GM19351 (cell line): ENCODE measurements at regions not wholly inside any gene's neighbourhood (a gene's known extent, or its start where the extent isn't known, plus 50 kb on each side); places are given as distances from the start of the nearest gene placed in this dataset.
"Not testable (repeated sequence)": the region's sequence is repeated elsewhere in the genome, so short reads cannot be mapped to it uniquely, and the experiment has no call there.

ENCODE experiments used
- ATAC-seq: cut with Tn5 transposase; IDR thresholded peaks from one replicate; pipeline ENCODE4 v1.9.1; 2021; ENCODE audit warnings: mild to moderate bottlenecking, moderate library complexity; ENCODE audit not compliant: unreplicated experiment

- peak; percentile 85 for ATAC-seq
Observed at GRCh38 chr15:30755036-30755687, 129.2 kb downstream of the ARHGAP11B start.

DNA sequence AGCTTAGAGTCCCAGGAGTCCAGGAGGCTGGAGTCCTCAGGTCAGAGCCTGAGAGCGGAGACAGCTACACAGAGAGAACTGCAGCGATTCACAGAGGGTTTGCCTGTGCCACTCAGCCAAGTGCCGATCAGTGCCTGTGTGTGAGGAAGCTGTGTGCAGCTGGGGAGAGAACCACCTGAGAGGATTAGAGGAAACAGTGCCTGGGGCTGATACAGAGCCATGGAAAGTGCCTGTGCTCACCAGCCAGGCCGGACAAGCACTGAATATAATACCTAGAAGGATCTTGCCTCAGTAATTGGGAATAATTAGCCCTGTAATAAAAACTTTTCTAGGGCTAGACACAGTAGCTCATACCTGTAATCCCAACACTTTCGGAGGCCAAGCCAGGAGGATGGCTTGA lies 134.7 kb downstream of the ARHGAP11B start:
- not testable (repeated sequence) for ATAC-seq

- not testable (repeated sequence) for ATAC-seq
Observed at GRCh38 chr15:30761365-30761764, 135.4 kb downstream of the ARHGAP11B start.

GRCh38 chr15:30769390-30770124 lies 134.2 kb upstream of the FAN1 start:
- not testable (repeated sequence) for ATAC-seq

- no peak for ATAC-seq
Observed at GRCh38 chr15:30770759-30771158, 133.0 kb upstream of the FAN1 start.

- ATAC-seq = no peak
Observed at GRCh38 chr15:30783019-30783418, 120.7 kb upstream of the FAN1 start.

GRCh38 chr15:30788595-30788994 lies 115.1 kb upstream of the FAN1 start:
- ATAC-seq = no peak

GRCh38 chr15:30791239-30792175 lies 112.2 kb upstream of the FAN1 start:
- ATAC-seq = no peak

DNA sequence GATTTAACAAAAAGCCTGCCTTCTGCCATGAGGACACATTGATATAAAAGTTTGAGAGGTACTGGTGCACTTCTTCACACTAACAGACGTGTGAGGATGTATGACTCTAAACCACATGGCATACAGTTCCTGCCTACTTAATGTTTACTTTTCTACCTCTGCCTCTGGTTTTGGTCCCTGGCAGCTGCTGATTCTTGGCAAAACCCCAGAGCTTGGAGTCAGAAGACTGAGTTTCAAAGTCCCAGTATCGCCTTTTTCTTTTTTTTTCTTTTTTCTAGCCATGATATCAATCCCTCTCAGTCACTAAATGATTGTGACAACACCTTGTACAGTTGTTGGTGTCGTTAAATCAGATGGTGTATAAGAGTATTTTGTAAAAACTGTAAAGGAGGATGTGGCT lies 110.9 kb upstream of the FAN1 start:
- not testable (repeated sequence) for ATAC-seq

GRCh38 chr15:30794388-30794787 lies 109.3 kb upstream of the FAN1 start:
- ATAC-seq = no peak

DNA sequence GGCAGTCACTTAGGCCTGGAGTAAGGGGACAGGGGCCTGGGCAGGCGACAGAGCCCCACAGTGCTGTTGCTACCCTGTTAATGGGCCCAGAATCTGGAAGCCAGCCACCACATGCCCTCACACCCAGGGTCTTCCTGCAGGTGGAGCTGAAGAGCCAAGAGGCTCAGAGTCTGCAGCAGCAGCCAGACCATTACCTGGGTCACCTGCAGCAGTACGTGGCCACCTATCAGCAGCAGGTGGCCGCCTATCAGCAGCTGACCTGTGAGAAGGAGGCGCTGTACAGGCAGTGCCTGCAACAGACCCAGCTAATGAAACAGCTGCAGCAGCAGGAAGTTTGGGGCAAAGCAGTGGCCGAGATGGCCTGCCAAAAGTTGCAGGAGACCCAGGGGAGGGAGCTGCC lies 104.2 kb upstream of the FAN1 start:
- not testable (repeated sequence) for ATAC-seq

- not testable (repeated sequence) for ATAC-seq
Observed at GRCh38 chr15:30801140-30801895, 102.4 kb upstream of the FAN1 start.

- ATAC-seq = not testable (repeated sequence)
Observed at GRCh38 chr15:30802001-30802400, 101.7 kb upstream of the FAN1 start.

DNA sequence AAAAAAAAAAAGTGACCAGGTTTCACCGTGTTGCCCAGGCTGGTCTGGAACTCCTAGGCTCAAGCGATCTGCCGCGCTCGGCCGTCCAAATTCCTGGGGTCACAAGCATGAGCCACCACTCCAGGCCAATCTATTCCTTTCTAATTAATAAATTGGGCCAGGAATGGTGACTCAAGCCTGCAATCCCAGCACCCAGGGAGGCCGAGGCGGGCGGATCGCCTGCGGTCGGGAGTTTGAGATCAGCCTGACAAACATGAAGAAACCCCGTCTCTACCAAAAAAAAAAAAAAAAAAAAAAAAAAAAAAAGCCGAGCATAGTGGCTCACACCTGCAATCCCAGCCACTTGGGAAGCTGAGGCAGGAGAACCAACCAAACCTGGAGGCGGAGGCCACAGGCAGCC lies 100.0 kb upstream of the FAN1 start:
- ATAC-seq = not testable (repeated sequence)

DNA sequence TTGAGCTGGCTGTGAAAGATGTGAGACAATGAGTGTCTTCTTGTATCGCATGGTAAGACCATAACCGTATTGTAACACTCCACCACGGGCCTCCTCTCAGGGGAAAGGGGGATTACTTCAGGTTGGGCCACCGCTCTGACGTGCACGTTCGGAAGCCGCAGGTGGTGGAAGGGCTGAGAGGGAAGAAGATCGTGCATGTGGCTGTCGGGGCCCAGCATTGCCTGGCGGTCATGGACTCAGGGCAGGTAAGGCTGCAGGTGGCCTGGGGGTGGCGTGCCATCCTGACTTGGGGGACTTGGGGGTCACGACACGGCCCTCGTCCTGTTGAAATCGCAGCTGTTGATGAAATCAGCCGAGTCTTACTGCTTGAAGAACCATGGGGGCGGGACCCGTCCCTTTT lies 87.3 kb upstream of the FAN1 start:
- ATAC-seq = no peak

- not testable (repeated sequence) for ATAC-seq
Observed at GRCh38 chr15:30823068-30823813, 80.5 kb upstream of the FAN1 start.

DNA sequence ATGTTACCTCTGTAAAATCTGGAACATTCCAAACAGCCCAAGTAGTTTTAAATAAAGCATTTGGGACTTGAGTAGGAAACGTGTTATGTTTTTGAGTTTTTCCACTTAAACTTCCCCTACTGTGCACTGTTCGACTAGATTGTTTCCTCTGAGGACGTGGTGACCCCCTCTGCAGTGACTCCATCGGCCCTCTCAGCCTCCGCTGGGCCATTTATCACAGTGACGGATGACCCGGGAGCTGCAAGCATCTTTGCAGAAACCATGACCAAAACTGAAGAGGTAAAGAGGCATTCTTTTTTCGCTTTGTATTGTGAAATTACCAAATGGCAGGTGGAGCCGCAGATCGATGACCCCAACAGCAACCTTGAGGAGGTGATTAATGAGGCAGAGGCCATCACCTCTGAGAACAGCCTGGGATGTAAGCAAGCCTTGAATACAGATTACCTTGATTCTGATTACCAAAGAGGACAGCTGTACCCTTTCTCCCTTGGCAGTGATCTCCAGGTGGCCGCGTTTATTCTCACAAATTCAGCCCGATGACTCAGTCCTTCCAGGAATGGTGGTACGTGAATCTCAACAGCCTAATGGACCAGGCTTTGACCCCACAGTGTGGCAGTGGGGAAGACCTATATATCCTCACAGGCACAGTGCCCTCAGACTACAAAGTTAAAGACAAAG lies 79.1 kb upstream of the FAN1 start:
- no peak for ATAC-seq

GRCh38 chr15:30827625-30828303 lies 76.0 kb upstream of the FAN1 start:
- ATAC-seq = no peak

DNA sequence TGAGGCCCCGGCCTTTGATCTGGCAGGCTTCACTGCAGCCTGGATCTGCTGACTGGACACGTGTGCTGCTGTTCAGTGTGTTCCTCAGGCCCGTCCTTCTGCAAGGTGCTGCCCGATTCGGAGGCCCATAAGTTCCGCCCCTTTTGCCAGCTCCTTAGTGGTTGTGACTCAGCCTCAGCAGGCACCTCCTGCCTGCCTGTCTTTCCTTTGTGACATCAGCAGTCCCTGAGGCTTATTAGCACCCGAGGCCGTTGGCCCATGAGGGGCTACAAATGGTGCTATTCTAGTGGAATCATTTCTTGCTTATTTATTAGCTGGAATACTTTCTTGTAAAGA lies 75.4 kb upstream of the FAN1 start:
- ATAC-seq = not testable (repeated sequence)
